GM23338 (cell line): ENCODE measurements at regions not wholly inside any gene's neighbourhood (a gene's known extent, or its start where the extent isn't known, plus 50 kb on each side); places are given as distances from the start of the nearest gene placed in this dataset.

Source experiments
- POLR2AphosphoS5 ChIP-seq: IDR thresholded peaks from 2 replicates; pipeline ENCODE4 v1.6.1; 2016; ENCODE audit warnings: antibody characterized with exemption, low read depth
- REST ChIP-seq: IDR thresholded peaks from one replicate; pipeline ENCODE4 v1.6.1; 2018; ENCODE audit warnings: antibody characterized with exemption; ENCODE audit not compliant: unreplicated experiment
- ZNF114 ChIP-seq: fragments of 250-450 bp; sonication (Bioruptor Pico); IDR thresholded peaks from 2 replicates; pipeline ENCODE4 v1.5.0; 2020; ENCODE audit warnings: mild to moderate bottlenecking, moderate library complexity
- TF ChIP-seq, protein P1 (sequence below), 2 experiments: fragments of 200-600 bp in 1 of 2; sonication (generic) in 1 of 2; conservative IDR thresholded peaks; 2 replicates each; pipeline versions ENCODE4 v1.5.1 to v1.6.1; 2016 to 2017; ENCODE audit warnings: antibody characterized with exemption in 2 of 2, low read depth in 2 of 2, mild to moderate bottlenecking in 2 of 2, moderate library complexity in 1 of 2

GRCh38 chr13:70218618-70219017, 110.4 kb upstream of the KLHL1 start:
- TF ChIP-seq ZNF114: no peak
- TF ChIP-seq, protein P1, sequence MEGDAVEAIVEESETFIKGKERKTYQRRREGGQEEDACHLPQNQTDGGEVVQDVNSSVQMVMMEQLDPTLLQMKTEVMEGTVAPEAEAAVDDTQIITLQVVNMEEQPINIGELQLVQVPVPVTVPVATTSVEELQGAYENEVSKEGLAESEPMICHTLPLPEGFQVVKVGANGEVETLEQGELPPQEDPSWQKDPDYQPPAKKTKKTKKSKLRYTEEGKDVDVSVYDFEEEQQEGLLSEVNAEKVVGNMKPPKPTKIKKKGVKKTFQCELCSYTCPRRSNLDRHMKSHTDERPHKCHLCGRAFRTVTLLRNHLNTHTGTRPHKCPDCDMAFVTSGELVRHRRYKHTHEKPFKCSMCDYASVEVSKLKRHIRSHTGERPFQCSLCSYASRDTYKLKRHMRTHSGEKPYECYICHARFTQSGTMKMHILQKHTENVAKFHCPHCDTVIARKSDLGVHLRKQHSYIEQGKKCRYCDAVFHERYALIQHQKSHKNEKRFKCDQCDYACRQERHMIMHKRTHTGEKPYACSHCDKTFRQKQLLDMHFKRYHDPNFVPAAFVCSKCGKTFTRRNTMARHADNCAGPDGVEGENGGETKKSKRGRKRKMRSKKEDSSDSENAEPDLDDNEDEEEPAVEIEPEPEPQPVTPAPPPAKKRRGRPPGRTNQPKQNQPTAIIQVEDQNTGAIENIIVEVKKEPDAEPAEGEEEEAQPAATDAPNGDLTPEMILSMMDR (conservative IDR thresholded peaks at IDR 0.05; ENCODE audit: low read depth in 2 of 2): no peak
- TF ChIP-seq REST: no peak
- TF ChIP-seq POLR2AphosphoS5: no peak
